DND-41 (cell line): ENCODE measurements at regions not wholly inside any gene's neighbourhood (a gene's known extent, or its start where the extent isn't known, plus 50 kb on each side); places are given as distances from the start of the nearest gene placed in this dataset.

Experiments used
- ATAC-seq: fragments of 200-7000 bp; cut with Tn5 transposase; 3 replicates; pipeline ENCODE4 v1.9.1; 2021; ENCODE audit warnings: low read depth; ENCODE audit not compliant: insufficient read depth
- DNase-seq: peaks from one replicate; pipeline ENCODE4 v3.0.0-alpha.2; 2020
- H2AFZ ChIP-seq: 2 replicates; pipeline ENCODE4 v1.6.0; 2012; ENCODE audit warnings: low read depth, low read length
- H3K27ac ChIP-seq: 2 replicates; pipeline ENCODE4 v1.5.1; 2012; ENCODE audit warnings: low read length, inconsistent platforms
- H3K27me3 ChIP-seq: fragments of 200-600 bp; sonication (generic); 2 replicates; pipeline ENCODE4 v1.6.0; 2012; ENCODE audit warnings: low read length, mild to moderate bottlenecking, inconsistent platforms; ENCODE audit not compliant: insufficient read depth, poor library complexity
- H3K36me3 ChIP-seq: 2 replicates; pipeline ENCODE4 v1.5.1; 2012; ENCODE audit warnings: low read length, inconsistent platforms; ENCODE audit not compliant: insufficient read depth
- H3K4me1 ChIP-seq: 2 replicates; pipeline ENCODE4 v1.5.1; 2012; ENCODE audit warnings: mild to moderate bottlenecking, low read length; ENCODE audit not compliant: insufficient read depth
- H3K4me2 ChIP-seq: 2 replicates; pipeline ENCODE4 v1.6.0; 2012; ENCODE audit warnings: mild to moderate bottlenecking, moderate library complexity, low read length, inconsistent platforms; ENCODE audit not compliant: insufficient read depth
- H3K4me3 ChIP-seq, 2 experiments: fragments of 200-600 bp in 1 of 2; shearing (Covaris generic) in 1 of 2; 2 replicates each; pipeline ENCODE4 v1.5.1; 2012 to 2016; ENCODE audit warnings: inconsistent platforms in 2 of 2, low read length in 2 of 2, mild to moderate bottlenecking in 2 of 2, low read depth in 1 of 2, moderate library complexity in 1 of 2
- H3K79me2 ChIP-seq: 2 replicates; pipeline ENCODE4 v1.6.0; 2012; ENCODE audit warnings: low read length, inconsistent platforms; ENCODE audit not compliant: insufficient read depth
- H3K9ac ChIP-seq: 2 replicates; pipeline ENCODE4 v1.6.0; 2012; ENCODE audit warnings: low read depth, mild to moderate bottlenecking, inconsistent platforms, low read length, moderate library complexity
- H3K9me3 ChIP-seq: 2 replicates; pipeline ENCODE4 v1.5.1; 2012; ENCODE audit warnings: low read length, moderate library complexity, mild to moderate bottlenecking, inconsistent platforms; ENCODE audit not compliant: insufficient read depth, severe bottlenecking
- H4K20me1 ChIP-seq: 2 replicates; pipeline ENCODE4 v1.6.0; 2012; ENCODE audit warnings: low read length; ENCODE audit not compliant: insufficient read depth
- CTCF ChIP-seq: IDR thresholded peaks from 2 replicates; pipeline ENCODE4 v1.5.1; 2012; ENCODE audit warnings: borderline replicate concordance, low read length, moderate library complexity, mild to moderate bottlenecking; ENCODE audit not compliant: poor library complexity, severe bottlenecking; ENCODE audit errors: extremely low read depth
- EZH2 ChIP-seq: IDR thresholded peaks from 3 replicates; pipeline ENCODE4 v1.6.1; 2012; ENCODE audit warnings: borderline replicate concordance, low read depth, mild to moderate bottlenecking, moderate library complexity, low read length, inconsistent platforms; ENCODE audit not compliant: severe bottlenecking

- Histone ChIP-seq H3K79me2 (no peaks in the 10 kb centered on the region), H4K20me1 (no peaks in the 10 kb centered on the region), H3K4me1 (no peaks in the 10 kb centered on the region), H3K27ac (no peak overlapping the region), H3K9ac (no peak overlapping the region), H3K27me3 (no peaks in the 10 kb centered on the region), H3K4me2 (no peak overlapping the region), H3K4me3 (no peak overlapping the region), H3K9me3 (no peaks in the 10 kb centered on the region), H3K36me3 (no peaks in the 10 kb centered on the region), H2AFZ (no peak overlapping the region)
- DNase-seq = no peak
- no peak for ATAC-seq
- TF ChIP-seq EZH2 (no peak), CTCF (no peak)
These were observed 438.9 kb downstream of the NAV3 start for GRCh38 chr12:78269620-78270019.

GRCh38 chr12:78271546-78271945 lies 440.9 kb downstream of the NAV3 start:
- Histone ChIP-seq H3K27me3 (no peaks in the 10 kb centered on the region), H3K27ac (no peak overlapping the region), H3K4me2 (no peak overlapping the region), H3K4me3 (no peak overlapping the region), H3K79me2 (no peaks in the 10 kb centered on the region), H3K9ac (no peak overlapping the region), H3K36me3 (no peaks in the 10 kb centered on the region), H3K4me1 (no peaks in the 10 kb centered on the region), H4K20me1 (no peaks in the 10 kb centered on the region), H3K9me3 (no peaks in the 10 kb centered on the region), H2AFZ (no peak overlapping the region)
- no peak for DNase-seq
- TF ChIP-seq CTCF (no peak), EZH2 (no peak)
- ATAC-seq = no peak

- H3K36me3 ChIP-seq = no peaks in the 10 kb centered on the region
- no peak overlapping the region for H2AFZ ChIP-seq
- H3K27ac ChIP-seq = no peak overlapping the region
- no peak for ATAC-seq
- H3K4me1 ChIP-seq = no peaks in the 10 kb centered on the region
- H3K27me3 ChIP-seq = no peaks in the 10 kb centered on the region
- DNase-seq = no peak
- no peak overlapping the region for H3K4me2 ChIP-seq
- H3K79me2 ChIP-seq = no peaks in the 10 kb centered on the region
- TF ChIP-seq EZH2 (no peak), CTCF (no peak)
- no peaks in the 10 kb centered on the region for H3K9me3 ChIP-seq
- H4K20me1 ChIP-seq = no peaks in the 10 kb centered on the region
- H3K9ac ChIP-seq = no peak overlapping the region
- no peak overlapping the region for H3K4me3 ChIP-seq
These were observed 445.2 kb downstream of the NAV3 start for GRCh38 chr12:78275886-78276285.

- no peak for ATAC-seq
- no peaks in the 10 kb centered on the region for H3K27me3 ChIP-seq
- H3K4me3 ChIP-seq = no peak overlapping the region
- H2AFZ ChIP-seq = no peak overlapping the region
- TF ChIP-seq EZH2 (no peak), CTCF (no peak)
- no peaks in the 10 kb centered on the region for H3K36me3 ChIP-seq
- H3K27ac ChIP-seq = no peak overlapping the region
- H3K9me3 ChIP-seq = no peaks in the 10 kb centered on the region
- H3K4me1 ChIP-seq = no peaks in the 10 kb centered on the region
- no peak for DNase-seq
- no peak overlapping the region for H3K4me2 ChIP-seq
- no peaks in the 10 kb centered on the region for H3K79me2 ChIP-seq
- H3K9ac ChIP-seq = no peak overlapping the region
- no peaks in the 10 kb centered on the region for H4K20me1 ChIP-seq
These were observed 448.1 kb downstream of the NAV3 start for GRCh38 chr12:78278706-78279190.
